ENCODE measurements at regions not wholly inside any gene's neighbourhood (a gene's known extent, or its start where the extent isn't known, plus 50 kb on each side); places are given as distances from the start of the nearest gene placed in this dataset.
"Not testable (repeated sequence)": the region's sequence is repeated elsewhere in the genome, so short reads cannot be mapped to it uniquely, and the experiment has no call there.

- DNase-seq: no peak
These were observed 87.5 kb upstream of the TOP1 start for GRCh38 chr20:40941133-40941610.

DNA sequence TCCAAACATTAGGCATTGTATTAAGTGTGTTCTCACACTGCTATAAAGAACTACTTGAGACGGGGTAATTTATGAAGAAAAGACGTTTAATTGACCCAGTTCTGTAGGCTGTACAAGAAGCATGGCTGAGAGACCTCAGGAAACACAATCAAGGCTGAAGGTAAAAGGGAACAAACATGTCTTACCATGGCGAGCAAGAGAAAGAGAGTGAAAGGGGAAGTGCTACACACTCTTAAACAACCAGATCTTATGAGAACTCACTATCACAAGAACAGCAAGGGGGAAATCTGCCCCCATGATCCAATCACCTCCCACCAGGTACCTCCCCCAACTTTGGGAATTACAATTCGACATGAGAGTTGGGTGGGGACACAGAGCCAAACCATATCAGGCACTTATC, 86.6 kb upstream of the TOP1 start:
- DNase-seq: no peak

DNA sequence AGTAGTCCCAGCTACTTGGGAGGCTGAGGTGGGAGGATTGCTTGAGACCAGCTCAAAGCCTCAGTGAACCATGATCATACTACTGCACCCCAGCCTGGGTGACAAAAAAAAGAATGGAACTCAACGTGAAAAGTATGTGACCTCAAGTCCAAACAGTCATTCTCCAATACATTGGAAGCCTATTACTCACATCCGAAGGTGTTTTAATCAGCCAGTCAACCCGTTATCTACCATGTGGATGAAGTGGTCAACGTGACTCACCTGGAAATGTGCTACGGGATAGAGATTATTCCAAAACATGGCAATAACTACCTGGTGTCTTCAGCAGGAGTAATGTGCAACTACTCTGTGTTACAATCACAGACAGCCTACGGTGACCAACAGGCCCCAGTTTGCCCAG, 85.8 kb upstream of the TOP1 start:
- DNase-seq: no peak

GRCh38 chr20:40943591-40943990, 85.0 kb upstream of the TOP1 start:
- DNase-seq: no peak

- no peak for DNase-seq
These were observed 83.4 kb upstream of the TOP1 start for GRCh38 chr20:40945189-40945588.

DNA sequence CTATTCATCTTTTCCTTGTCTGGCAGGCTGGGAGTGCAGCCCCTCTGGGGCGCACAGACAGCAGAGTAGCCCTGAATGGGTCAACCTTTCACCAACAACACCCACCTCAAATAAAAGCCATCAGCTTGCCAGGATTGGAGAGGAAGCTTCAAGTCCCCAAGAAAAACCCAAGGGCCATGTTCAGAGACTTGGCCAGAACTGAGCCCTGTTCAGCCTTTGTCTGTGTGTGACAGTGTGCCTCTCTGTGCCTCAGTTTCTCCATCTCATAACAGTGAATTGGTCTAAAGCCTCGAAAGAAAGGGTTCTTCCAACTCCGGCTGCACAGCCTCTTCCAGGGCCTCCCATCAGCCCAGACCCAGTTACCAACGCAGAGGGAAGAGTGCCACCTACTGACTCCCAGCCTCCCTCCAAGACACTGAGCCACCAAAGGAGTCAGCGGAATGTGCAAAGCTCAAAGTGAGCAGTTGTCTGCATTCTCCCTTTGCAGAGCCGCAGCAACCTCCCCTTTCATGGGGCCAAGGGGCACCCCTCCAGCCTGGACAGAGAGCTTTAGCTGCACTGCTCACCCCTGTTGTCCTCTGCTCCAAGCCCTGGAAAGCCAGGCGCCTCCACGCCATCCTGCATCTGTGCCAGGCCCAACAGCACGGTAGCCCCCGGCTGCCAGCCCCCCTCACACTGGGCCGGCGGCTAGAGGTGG, 82.7 kb upstream of the TOP1 start:
- DNase-seq: peak; percentile 60

GRCh38 chr20:40946451-40946850, 82.2 kb upstream of the TOP1 start:
- no peak for DNase-seq

- no peak for DNase-seq
These were observed 80.0 kb upstream of the TOP1 start for GRCh38 chr20:40948465-40949267.

DNA sequence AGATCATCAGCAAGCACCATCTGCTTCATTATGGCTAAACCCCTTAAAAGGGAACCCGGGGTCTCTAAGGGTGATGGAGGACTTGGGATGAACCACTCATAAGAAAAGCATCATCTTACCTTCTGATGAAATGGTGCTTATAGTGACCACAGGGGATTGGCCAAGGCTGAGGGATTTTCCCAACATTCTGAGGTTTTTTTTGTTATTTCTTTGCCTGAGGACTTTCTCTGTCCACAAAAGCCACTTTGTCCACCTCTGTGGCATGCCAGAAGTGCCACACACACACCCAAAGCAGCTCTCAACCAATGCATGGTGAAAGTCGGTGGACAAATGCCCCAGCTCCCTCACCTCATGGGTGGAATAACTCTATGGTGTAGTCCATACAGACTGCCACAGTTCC, 79.3 kb upstream of the TOP1 start:
- DNase-seq: no peak

DNA sequence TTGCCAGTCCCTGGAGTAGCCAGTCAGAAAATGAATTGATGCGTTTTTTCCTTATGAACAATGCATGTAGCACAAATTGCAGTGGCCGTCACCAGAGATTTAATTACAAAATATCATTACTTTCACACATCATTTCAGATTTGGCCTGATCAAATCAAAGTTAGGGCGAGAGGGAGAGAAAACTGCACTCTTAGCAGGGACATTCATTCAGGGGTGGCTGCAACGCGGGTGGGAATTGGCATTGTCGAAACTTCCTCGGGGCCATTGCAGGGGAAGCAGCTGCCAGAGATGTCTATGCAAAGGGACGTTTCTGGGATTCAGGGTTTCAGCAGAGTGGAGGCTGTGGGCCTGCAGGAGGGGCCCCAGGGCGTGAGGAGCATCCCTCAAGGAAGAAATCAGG, 76.5 kb upstream of the TOP1 start:
- no peak for DNase-seq

- DNase-seq: no peak
These were observed 75.2 kb upstream of the TOP1 start for GRCh38 chr20:40953416-40953815.

DNA sequence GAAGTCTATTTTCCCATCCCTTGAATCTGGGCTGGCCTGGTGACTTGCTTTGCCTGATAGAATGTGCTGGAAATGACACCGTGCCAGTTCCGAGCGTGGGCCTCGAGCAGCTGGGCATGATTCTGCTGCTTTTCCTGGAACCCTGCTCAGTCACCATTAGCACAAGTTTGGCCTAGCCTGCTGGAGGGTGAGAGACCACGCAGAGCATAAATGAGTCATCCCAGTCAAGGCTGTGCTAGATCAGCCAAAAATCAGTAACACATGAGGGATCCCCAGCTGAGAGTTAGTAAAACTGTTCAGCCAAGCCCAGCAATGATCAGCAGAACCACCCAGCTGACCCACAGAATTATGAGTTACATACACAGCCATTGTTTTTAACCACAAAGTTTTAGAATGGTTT, 74.8 kb upstream of the TOP1 start:
- DNase-seq: peak; percentile 65

DNA sequence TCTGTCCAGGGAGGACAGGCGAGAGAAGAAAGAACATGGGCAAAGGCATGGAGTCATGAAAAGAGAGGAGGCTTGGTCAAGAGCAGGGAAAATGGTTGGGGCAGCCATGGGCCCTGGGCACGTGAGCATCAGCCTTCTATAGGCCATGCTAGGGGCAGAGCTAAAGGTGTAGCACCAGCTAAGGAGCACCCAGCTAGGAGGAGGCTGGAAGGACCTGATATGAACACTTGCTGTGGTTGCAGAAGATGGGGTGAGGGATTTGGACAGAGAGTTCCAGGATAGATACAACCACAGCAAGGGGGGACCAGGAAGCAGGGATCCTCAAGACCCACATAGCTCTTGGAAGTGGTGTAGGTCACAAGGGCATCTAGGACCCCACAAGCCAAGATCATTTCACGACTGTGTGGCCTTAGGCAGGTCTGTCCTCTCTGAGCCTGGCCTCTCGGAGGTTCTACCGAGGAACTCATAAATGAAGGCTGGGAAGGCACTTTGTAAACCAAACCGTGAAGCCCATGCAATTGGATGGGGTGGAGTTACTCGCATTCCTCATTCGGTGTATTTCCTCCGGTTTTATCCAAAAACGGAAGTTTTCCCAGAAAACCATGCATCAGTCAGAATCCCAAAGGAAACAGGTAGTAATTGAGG, 74.0 kb upstream of the TOP1 start:
- no peak for DNase-seq

- no peak for DNase-seq
These were observed 73.3 kb upstream of the TOP1 start for GRCh38 chr20:40955326-40955725.

DNA sequence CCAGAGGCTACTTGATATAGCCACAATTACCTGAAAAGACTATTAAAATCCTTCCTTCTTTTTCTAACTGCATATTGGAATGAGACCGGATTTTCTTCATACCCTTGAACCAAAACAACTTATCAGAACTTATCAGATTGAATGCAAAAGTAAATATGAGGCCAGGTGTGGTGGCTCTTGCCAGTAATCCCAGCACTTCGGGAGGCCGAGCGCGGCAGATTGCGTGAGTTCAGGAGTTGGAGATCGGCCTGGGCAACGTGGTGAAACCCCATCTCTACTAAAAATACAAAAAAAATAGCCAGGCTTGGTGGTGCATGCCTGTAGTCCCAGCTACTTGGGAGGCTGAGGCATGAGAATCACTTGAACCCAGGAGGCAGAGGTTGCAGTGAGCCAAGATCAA, 72.8 kb upstream of the TOP1 start:
- DNase-seq: not testable (repeated sequence)

DNA sequence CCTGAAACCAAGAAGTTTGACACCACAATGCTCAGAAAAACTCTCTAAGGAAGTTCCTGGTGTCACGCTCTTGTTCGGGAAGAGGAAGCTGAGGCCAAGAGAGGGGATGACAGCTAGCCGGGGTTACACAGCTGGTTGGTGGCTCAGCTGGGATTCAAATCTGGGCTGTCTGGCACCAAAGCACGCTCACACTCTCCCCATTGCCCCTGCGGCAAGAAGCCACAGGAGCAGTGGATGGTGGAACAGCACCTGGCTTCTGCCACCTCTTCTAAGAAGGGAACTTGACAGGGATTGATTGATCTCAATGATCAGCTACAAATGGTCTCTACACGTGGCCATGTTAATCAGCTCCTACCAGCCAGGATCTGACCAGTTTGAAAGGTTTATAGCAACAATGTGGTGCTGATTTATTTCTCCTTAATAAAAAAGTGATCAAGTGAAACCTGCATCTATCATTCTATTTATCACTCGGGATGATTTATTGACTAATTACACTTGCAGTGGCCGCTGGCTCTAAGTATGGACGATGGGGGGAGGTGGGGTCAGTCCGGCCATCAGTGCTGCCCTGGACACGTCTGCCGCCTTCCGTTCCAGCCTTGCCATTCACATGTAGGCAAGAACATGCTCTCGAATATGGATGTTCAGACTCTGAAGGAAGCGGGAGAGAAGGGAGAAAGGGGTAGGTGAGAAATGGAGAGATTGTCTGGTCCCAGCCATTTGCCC, 71.9 kb upstream of the TOP1 start:
- no peak for DNase-seq

DNA sequence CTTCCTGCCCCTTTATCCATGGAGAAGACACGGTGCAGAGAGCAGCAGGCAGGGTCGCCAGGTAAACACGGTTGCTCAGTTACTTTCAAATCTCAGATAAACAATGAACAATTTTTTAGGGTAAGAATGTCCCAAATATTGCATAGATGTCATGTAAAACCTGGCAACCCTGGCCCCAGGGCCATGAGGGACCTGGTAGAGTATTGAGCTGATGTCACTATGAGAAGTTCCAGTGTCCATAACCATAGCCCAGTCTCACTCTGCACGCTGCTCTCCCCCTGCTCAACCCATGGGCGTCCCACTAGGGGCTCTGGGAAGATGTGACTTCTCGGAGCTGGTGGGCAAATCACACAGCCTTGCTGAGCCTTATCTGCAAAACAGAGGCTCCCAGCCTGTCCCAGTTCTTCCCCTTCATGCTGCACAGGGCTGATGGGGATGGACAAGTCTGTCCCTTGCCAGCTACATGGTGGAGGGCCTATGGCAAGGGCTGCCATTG, 71.3 kb upstream of the TOP1 start:
- no peak for DNase-seq

- DNase-seq: no peak
These were observed 70.0 kb upstream of the TOP1 start for GRCh38 chr20:40958598-40958997.

DNA sequence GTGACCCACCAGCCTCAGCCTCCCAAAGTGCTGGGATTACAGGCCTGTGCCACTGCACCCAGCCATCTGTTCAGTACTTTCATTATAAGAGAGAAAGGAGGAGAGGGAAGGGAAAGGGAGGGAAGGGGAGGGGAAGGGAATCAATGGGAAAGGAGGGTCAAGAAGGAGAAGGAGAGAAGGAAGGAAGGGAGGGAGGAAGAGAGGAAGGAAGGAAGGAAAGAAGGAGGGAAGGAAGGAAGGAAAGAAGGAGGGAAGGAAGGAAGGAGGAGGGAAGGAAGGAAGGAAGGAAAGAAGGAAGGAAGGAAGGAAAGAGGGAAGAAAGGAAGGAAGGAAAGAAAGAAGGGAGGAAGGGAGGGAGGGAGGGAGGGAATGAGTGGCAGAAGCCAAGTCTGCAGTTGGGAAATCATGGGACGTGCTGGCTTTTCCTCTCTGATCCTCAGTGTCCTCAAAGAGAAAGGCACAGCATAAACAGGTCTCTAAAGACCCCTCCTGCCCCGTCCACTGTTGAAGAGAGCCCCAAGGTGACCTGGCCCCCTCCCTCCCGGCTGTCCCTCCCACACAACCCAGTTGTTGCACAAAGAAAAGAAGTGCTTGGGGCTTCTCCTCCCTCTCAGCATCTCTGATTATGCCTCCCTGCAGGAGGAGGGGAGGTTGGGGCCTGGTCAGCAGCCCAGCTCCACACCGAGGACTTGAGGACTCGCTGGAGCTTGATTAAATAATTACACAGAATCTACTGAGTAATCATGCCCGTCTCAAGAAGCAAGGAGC, 69.1 kb upstream of the TOP1 start:
- no peak for DNase-seq

GRCh38 chr20:40960101-40960500, 68.5 kb upstream of the TOP1 start:
- no peak for DNase-seq

DNA sequence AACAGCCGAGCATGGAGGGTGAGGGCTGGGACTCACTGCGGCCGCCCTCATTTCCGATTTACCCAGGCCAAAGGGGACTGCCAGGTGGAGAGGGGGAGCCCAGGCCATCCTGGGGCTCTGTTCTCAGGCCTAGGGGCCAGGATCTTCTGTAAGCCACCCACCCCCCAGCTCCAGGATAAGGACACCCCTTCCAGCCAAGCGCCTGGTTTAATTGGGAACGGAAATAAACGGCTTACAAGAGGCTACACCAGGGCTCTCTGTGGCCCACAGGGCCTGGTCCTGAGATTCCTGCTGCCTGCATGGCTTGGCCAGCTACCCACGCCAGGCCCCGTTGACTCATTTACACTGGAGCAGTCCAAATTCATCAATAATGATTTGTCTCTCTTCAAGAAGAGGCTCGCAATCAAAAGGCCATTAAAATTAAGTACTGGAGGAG, 68.1 kb upstream of the TOP1 start:
- DNase-seq: no peak

GRCh38 chr20:40961176-40961575, 67.4 kb upstream of the TOP1 start:
- no peak for DNase-seq
